ENCODE measurements at regions not wholly inside any gene's neighbourhood (a gene's known extent, or its start where the extent isn't known, plus 50 kb on each side); places are given as distances from the start of the nearest gene placed in this dataset.

GRCh38 chr4:89665662-89666061 lies 171.3 kb downstream of the SNCA start:
- DNase-seq (ENCODE audit: low read depth in 1 of 2, low spot score in 1 of 2), result no peak
- TF ChIP-seq REST (IDR thresholded peaks at IDR 0.05; ENCODE audit: insufficient replicate concordance, low read depth), result no peak
- TF ChIP-seq GABPA (IDR thresholded peaks at IDR 0.05; ENCODE audit: low read depth), result no peak
- no peak for TF ChIP-seq SPI1 (IDR thresholded peaks at IDR 0.05; ENCODE audit: borderline replicate concordance, low read depth)
- no peak for TF ChIP-seq CTCF (IDR thresholded peaks at IDR 0.05; ENCODE audit: insufficient read depth, low read length)
- no peak for TF ChIP-seq POLR2AphosphoS5 (IDR thresholded peaks at IDR 0.05; ENCODE audit: low read depth)
- Histone ChIP-seq H3K27me3 (ENCODE audit: insufficient read depth, poor library complexity, severe bottlenecking) (no peaks in the 10 kb centered on the region), H3K27ac (replicated peaks) (no peak overlapping the region), H3K4me3 (replicated peaks; ENCODE audit: insufficient read depth, low read length) (no peak overlapping the region)

- no peak overlapping the region for H3K4me3 ChIP-seq (replicated peaks; ENCODE audit: insufficient read depth, low read length)
- no peak for TF ChIP-seq SPI1 (IDR thresholded peaks at IDR 0.05; ENCODE audit: borderline replicate concordance, low read depth)
- no peak for TF ChIP-seq POLR2AphosphoS5 (IDR thresholded peaks at IDR 0.05; ENCODE audit: low read depth)
- no peak for TF ChIP-seq REST (IDR thresholded peaks at IDR 0.05; ENCODE audit: insufficient replicate concordance, low read depth)
- TF ChIP-seq GABPA (IDR thresholded peaks at IDR 0.05; ENCODE audit: low read depth), result no peak
- no peak for TF ChIP-seq CTCF (IDR thresholded peaks at IDR 0.05; ENCODE audit: insufficient read depth, low read length)
- DNase-seq (ENCODE audit: low read depth in 1 of 2, low spot score in 1 of 2), result no peak
- no peaks in the 10 kb centered on the region for H3K27me3 ChIP-seq (ENCODE audit: insufficient read depth, poor library complexity, severe bottlenecking)
- no peak overlapping the region for H3K27ac ChIP-seq (replicated peaks)
Observed at GRCh38 chr4:89664521-89664920, 172.4 kb downstream of the SNCA start.

- no peaks in the 10 kb centered on the region for H3K27me3 ChIP-seq (ENCODE audit: insufficient read depth, poor library complexity, severe bottlenecking)
- no peak overlapping the region for H3K4me3 ChIP-seq (replicated peaks; ENCODE audit: insufficient read depth, low read length)
- DNase-seq (ENCODE audit: low read depth in 1 of 2, low spot score in 1 of 2), result no peak
- TF ChIP-seq GABPA (IDR thresholded peaks at IDR 0.05; ENCODE audit: low read depth), result no peak
- no peak for TF ChIP-seq CTCF (IDR thresholded peaks at IDR 0.05; ENCODE audit: insufficient read depth, low read length)
- no peak for TF ChIP-seq POLR2AphosphoS5 (IDR thresholded peaks at IDR 0.05; ENCODE audit: low read depth)
- TF ChIP-seq REST (IDR thresholded peaks at IDR 0.05; ENCODE audit: insufficient replicate concordance, low read depth), result no peak
- no peak for TF ChIP-seq SPI1 (IDR thresholded peaks at IDR 0.05; ENCODE audit: borderline replicate concordance, low read depth)
- H3K27ac ChIP-seq (replicated peaks), result no peak overlapping the region
Observed at GRCh38 chr4:89661173-89661899, 175.6 kb downstream of the SNCA start.

All from HL-60 (cell line).